Smooth muscle cell (in vitro differentiated cells): ENCODE measurements at regions not wholly inside any gene's neighbourhood (a gene's known extent, or its start where the extent isn't known, plus 50 kb on each side); places are given as distances from the start of the nearest gene placed in this dataset.

Experiments used
- DNase-seq: peaks from one replicate; lab custom pipeline; 2025; ENCODE audit not compliant: unreplicated experiment; lab: John Stamatoyannopoulos, UW
- H2AFZ ChIP-seq: fragments of 200-600 bp; sonication (generic); 2 replicates; pipeline ENCODE4 v1.6.0; 2016; ENCODE audit warnings: antibody characterized with exemption, low read depth, mild to moderate bottlenecking
- H3F3A ChIP-seq: fragments of 200-600 bp; sonication (generic); 2 replicates; pipeline ENCODE4 v1.6.0; 2017; ENCODE audit warnings: antibody characterized with exemption, low read depth
- H3K27ac ChIP-seq: fragments of 200-600 bp; sonication (generic); 2 replicates; pipeline ENCODE4 v1.5.1; 2016; ENCODE audit warnings: low read depth, mild to moderate bottlenecking
- H3K27me3 ChIP-seq: fragments of 200-600 bp; sonication (generic); 2 replicates; pipeline ENCODE4 v1.6.1; 2016; ENCODE audit warnings: low read depth, mild to moderate bottlenecking
- H3K36me3 ChIP-seq: fragments of 200-600 bp; sonication (generic); 2 replicates; pipeline ENCODE4 v1.5.1; 2016; ENCODE audit warnings: low read depth
- H3K4me1 ChIP-seq: fragments of 200-600 bp; sonication (generic); 2 replicates; pipeline ENCODE4 v1.5.1; 2016; ENCODE audit warnings: low read depth
- H3K4me2 ChIP-seq: fragments of 200-600 bp; sonication (generic); 2 replicates; pipeline ENCODE4 v1.6.0; 2016; ENCODE audit warnings: mild to moderate bottlenecking
- H3K4me3 ChIP-seq: fragments of 200-600 bp; sonication (generic); 2 replicates; pipeline ENCODE4 v1.5.1; 2016; ENCODE audit warnings: mild to moderate bottlenecking
- H3K79me2 ChIP-seq: fragments of 200-600 bp; sonication (generic); 2 replicates; pipeline ENCODE4 v1.6.0; 2016; ENCODE audit warnings: low read depth, mild to moderate bottlenecking
- H3K9ac ChIP-seq: fragments of 200-600 bp; sonication (generic); 2 replicates; pipeline ENCODE4 v1.6.0; 2016; ENCODE audit warnings: low read depth
- H3K9me3 ChIP-seq: fragments of 200-600 bp; sonication (generic); replicated peaks from 2 replicates; pipeline ENCODE4 v1.5.1; 2016; ENCODE audit warnings: low read depth
- H4K20me1 ChIP-seq: fragments of 200-600 bp; sonication (generic); 2 replicates; pipeline ENCODE4 v1.6.0; 2016; ENCODE audit warnings: low read depth
- CTCF ChIP-seq: fragments of 200-600 bp; sonication (generic); IDR thresholded peaks from 2 replicates; pipeline ENCODE4 v1.5.1; 2017; ENCODE audit warnings: borderline replicate concordance, mild to moderate bottlenecking, antibody characterized with exemption; ENCODE audit not compliant: insufficient read depth, poor library complexity, severe bottlenecking
- WGBS: methylation state at CpG from one replicate; pipeline ENCODE4 v1.1.7; 2016; ENCODE audit warnings: low lambda C conversion rate; 5-methylcytosine and 5-hydroxymethylcytosine counted together

GRCh38 chr3:171936191-171936841 is 93.2 kb downstream of the TMEM212 start:
- Histone ChIP-seq H3F3A (peaks cover 7% of the 10 kb centered on the region), H3K9me3 (no peaks in the 10 kb centered on the region), H3K79me2 (no peaks in the 10 kb centered on the region), H4K20me1 (no peaks in the 10 kb centered on the region), H3K27ac (peak overlapping the region; percentile 59), H3K4me2 (no peak overlapping the region), H3K27me3 (no peaks in the 10 kb centered on the region), H3K9ac (no peak overlapping the region), H3K36me3 (no peaks in the 10 kb centered on the region), H3K4me3 (no peak overlapping the region), H3K4me1 (peaks cover 3% of the 10 kb centered on the region), H2AFZ (no peak overlapping the region)
- TF ChIP-seq CTCF: no peak
- WGBS: 58% methylated on average over 6 of the region's 6 CpGs
- no peak for DNase-seq

- no peak overlapping the region for H3K27ac ChIP-seq
- no peaks in the 10 kb centered on the region for H3K9me3 ChIP-seq
- no peak overlapping the region for H3K9ac ChIP-seq
- DNase-seq: no peak
- H3K79me2 ChIP-seq: no peaks in the 10 kb centered on the region
- no peak for TF ChIP-seq CTCF
- peaks cover 4% of the 10 kb centered on the region for H3F3A ChIP-seq
- H3K4me2 ChIP-seq: no peak overlapping the region
- no peaks in the 10 kb centered on the region for H3K27me3 ChIP-seq
- 59% methylated on average over 2 of the region's 2 CpGs for WGBS
- H3K4me1 ChIP-seq: peaks cover 4% of the 10 kb centered on the region
- no peak overlapping the region for H2AFZ ChIP-seq
- no peaks in the 10 kb centered on the region for H4K20me1 ChIP-seq
- no peak overlapping the region for H3K4me3 ChIP-seq
- H3K36me3 ChIP-seq: no peaks in the 10 kb centered on the region
Measured at GRCh38 chr3:171939578-171939977, 96.4 kb downstream of the TMEM212 start.

- Histone ChIP-seq H3K9ac (no peak overlapping the region), H3K79me2 (no peaks in the 10 kb centered on the region), H4K20me1 (no peaks in the 10 kb centered on the region), H3K27ac (no peak overlapping the region), H2AFZ (peak overlapping the region; percentile 29), H3K9me3 (no peaks in the 10 kb centered on the region), H3K4me2 (no peak overlapping the region), H3K36me3 (no peaks in the 10 kb centered on the region), H3K4me3 (no peak overlapping the region), H3F3A (peaks cover 4% of the 10 kb centered on the region), H3K4me1 (peaks cover 5% of the 10 kb centered on the region), H3K27me3 (no peaks in the 10 kb centered on the region)
- no peak for TF ChIP-seq CTCF
- DNase-seq: no peak
- WGBS: 71% methylated on average over 4 of the region's 4 CpGs
Measured at GRCh38 chr3:171940151-171940649, 97.1 kb downstream of the TMEM212 start.
